ENCODE measurements at regions not wholly inside any gene's neighbourhood (a gene's known extent, or its start where the extent isn't known, plus 50 kb on each side); places are given as distances from the start of the nearest gene placed in this dataset.

- TF ChIP-seq, protein P1, sequence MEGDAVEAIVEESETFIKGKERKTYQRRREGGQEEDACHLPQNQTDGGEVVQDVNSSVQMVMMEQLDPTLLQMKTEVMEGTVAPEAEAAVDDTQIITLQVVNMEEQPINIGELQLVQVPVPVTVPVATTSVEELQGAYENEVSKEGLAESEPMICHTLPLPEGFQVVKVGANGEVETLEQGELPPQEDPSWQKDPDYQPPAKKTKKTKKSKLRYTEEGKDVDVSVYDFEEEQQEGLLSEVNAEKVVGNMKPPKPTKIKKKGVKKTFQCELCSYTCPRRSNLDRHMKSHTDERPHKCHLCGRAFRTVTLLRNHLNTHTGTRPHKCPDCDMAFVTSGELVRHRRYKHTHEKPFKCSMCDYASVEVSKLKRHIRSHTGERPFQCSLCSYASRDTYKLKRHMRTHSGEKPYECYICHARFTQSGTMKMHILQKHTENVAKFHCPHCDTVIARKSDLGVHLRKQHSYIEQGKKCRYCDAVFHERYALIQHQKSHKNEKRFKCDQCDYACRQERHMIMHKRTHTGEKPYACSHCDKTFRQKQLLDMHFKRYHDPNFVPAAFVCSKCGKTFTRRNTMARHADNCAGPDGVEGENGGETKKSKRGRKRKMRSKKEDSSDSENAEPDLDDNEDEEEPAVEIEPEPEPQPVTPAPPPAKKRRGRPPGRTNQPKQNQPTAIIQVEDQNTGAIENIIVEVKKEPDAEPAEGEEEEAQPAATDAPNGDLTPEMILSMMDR (conservative IDR thresholded peaks at IDR 0.05), result no peak
- Histone ChIP-seq H4K20me1 (ENCODE audit: control insufficient read depth, insufficient read depth, insufficient read length) (no peaks in the 10 kb centered on the region), H4K91ac (ENCODE audit: insufficient read length, low read depth, low read length) (no peak overlapping the region), H3K23ac (ENCODE audit: insufficient read length, low read depth, low read length) (no peak overlapping the region), H2BK5ac (ENCODE audit: insufficient read length, low read length) (no peak overlapping the region), H3K23me2 (ENCODE audit: insufficient read length, low read depth, low read length, poor library complexity, severe bottlenecking) (no peaks in the 10 kb centered on the region), H2AFZ (ENCODE audit: low read length) (no peak overlapping the region), H3K4me2 (ENCODE audit: insufficient read depth, insufficient read length, low read length) (no peak overlapping the region), H3K4me1 (ENCODE audit: insufficient read depth, low read length) (no peaks in the 10 kb centered on the region), H2BK12ac (ENCODE audit: insufficient read length, low read depth, low read length) (no peak overlapping the region), H3K4ac (ENCODE audit: low read depth, low read length) (no peak overlapping the region), H3K27ac (ENCODE audit: insufficient read length, low read depth, low read length) (no peak overlapping the region), H3T11ph (ENCODE audit: low read length) (no peak overlapping the region), H3K56ac (ENCODE audit: insufficient read length, low read depth, low read length) (no peak overlapping the region), H3K79me1 (ENCODE audit: insufficient read depth, low read depth, low read length, poor library complexity, severe bottlenecking) (no peaks in the 10 kb centered on the region), H2BK15ac (ENCODE audit: low read depth, low read length) (no peak overlapping the region), H3K9ac (ENCODE audit: extremely low read depth, insufficient read length, low read length) (no peak overlapping the region), H2BK120ac (ENCODE audit: low read depth, low read length, poor library complexity, severe bottlenecking) (no peak overlapping the region), H4K5ac (ENCODE audit: insufficient read length, low read depth, low read length) (no peak overlapping the region), H4K8ac (replicated peaks; ENCODE audit: insufficient read length, low read depth, low read length) (no peak overlapping the region), H2AK5ac (ENCODE audit: insufficient read length, low read length) (no peak overlapping the region), H3K14ac (ENCODE audit: insufficient read depth, low read length) (no peak overlapping the region), H2BK20ac (ENCODE audit: low read depth, low read length, poor library complexity, severe bottlenecking) (no peak overlapping the region), H3K9me3 (ENCODE audit: control insufficient read depth, low read depth, low read length) (no peaks in the 10 kb centered on the region), H3K18ac (ENCODE audit: insufficient read length, low read depth, low read length) (no peak overlapping the region), H3K79me2 (ENCODE audit: insufficient read depth, low read length) (no peaks in the 10 kb centered on the region), H3K27me3 (ENCODE audit: insufficient read depth, low read length) (no peaks in the 10 kb centered on the region)
- WGBS (ENCODE audit: extremely low coverage, insufficient read length, low lambda C conversion rate), result no CpG with 5 or more reads among the region's 1 CpG
- peaks cover 11 to 16% of the 10 kb centered on the region in 2 experiments for H3K9me3 Mint-ChIP-seq
- DNase-seq, result no peak
- H3K36me3 Mint-ChIP-seq (ENCODE audit: insufficient read depth in 1 of 3, low read depth in 3 of 3), result peaks cover 4 to 9% (median 5%) of the 10 kb centered on the region in 3 experiments; a peak in 5 of 7 replicates
- H3K4me1 Mint-ChIP-seq, result no peaks in the 10 kb centered on the region
- no peaks in the 10 kb centered on the region; the same call in 1 of the 2 replicates for H3K27me3 Mint-ChIP-seq (ENCODE audit: low read depth)
- no peak overlapping the region for H3K27ac Mint-ChIP-seq
- H3K4me3 Mint-ChIP-seq, result no peak overlapping the region
These were observed 153.9 kb upstream of the DSCAM start for GRCh38 chr21:41000838-41001237.

All from H9 (cell line).